ENCODE measurements at regions not wholly inside any gene's neighbourhood (a gene's known extent, or its start where the extent isn't known, plus 50 kb on each side); places are given as distances from the start of the nearest gene placed in this dataset.

DNA sequence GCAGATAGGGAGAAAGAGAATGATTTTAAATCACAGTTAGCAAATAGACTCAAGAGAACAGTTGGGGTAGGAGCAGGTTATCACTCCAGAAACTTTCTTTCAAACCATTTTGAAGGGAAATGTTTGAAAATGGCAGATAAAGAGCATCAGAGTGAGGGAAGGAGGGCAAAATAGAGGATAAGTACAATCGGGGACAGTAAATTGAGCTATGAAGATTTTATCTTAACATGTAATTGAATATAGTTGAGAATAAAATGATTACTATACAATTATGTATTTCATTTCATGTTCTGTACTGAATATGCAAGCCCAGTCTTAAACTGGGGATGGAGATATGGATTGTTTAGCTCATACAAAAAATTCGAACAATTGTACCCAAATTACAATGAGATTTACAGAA is 54.0 kb downstream of the MAP10 start:
- Histone ChIP-seq H3F3A (ENCODE audit: insufficient read depth, low read depth) (no peaks in the 10 kb centered on the region), H3K4me1 (replicated peaks; ENCODE audit: insufficient read depth) (no peaks in the 10 kb centered on the region), H4K20me1 (ENCODE audit: insufficient read depth) (no peaks in the 10 kb centered on the region), H2AFZ (no peak overlapping the region), H3K27me3 (ENCODE audit: insufficient read depth, low read depth) (no peaks in the 10 kb centered on the region; the same call in 1 of the 2 replicates), H3K9me2 (ENCODE audit: insufficient read depth) (no peaks in the 10 kb centered on the region), H3K79me2 (ENCODE audit: low read depth) (no peaks in the 10 kb centered on the region), H3K36me3 (ENCODE audit: low read depth) (no peaks in the 10 kb centered on the region), H3K9me3 (ENCODE audit: insufficient read depth, low read depth) (no peaks in the 10 kb centered on the region), H3K27ac (no peak overlapping the region), H3K4me3 (no peak overlapping the region), H3K4me2 (no peak overlapping the region)
- no peak for DNase-seq
- BruUV-seq (replicated peaks), result no TSS peak
- TF ChIP-seq CTCF (conservative IDR thresholded peaks at IDR 0.05) (no peak), EZH2 (IDR thresholded peaks at IDR 0.05; ENCODE audit: low read depth) (no peak)
- ChIA-PET POLR2A (ENCODE audit: unreplicated experiment) (no interaction called here), CTCF (no interaction called here)
- intact Hi-C loops (cut with micrococcal nuclease; ENCODE audit: unreplicated experiment), result no loop called here

- H3K79me2 ChIP-seq (ENCODE audit: low read depth), result no peaks in the 10 kb centered on the region
- no TSS peak for BruUV-seq (replicated peaks)
- ChIA-PET POLR2A (ENCODE audit: unreplicated experiment) (no interaction called here), CTCF (no interaction called here)
- DNase-seq, result no peak
- no peak overlapping the region for H3K4me2 ChIP-seq
- TF ChIP-seq EZH2 (IDR thresholded peaks at IDR 0.05; ENCODE audit: low read depth), result no peak
- TF ChIP-seq CTCF (conservative IDR thresholded peaks at IDR 0.05), result no peak
- H3K4me3 ChIP-seq, result no peak overlapping the region
- no peaks in the 10 kb centered on the region for H3K9me3 ChIP-seq (ENCODE audit: insufficient read depth, low read depth)
- H3K27ac ChIP-seq, result no peak overlapping the region
- no peaks in the 10 kb centered on the region for H4K20me1 ChIP-seq (ENCODE audit: insufficient read depth)
- intact Hi-C loops (cut with micrococcal nuclease; ENCODE audit: unreplicated experiment), result no loop called here
- H3K4me1 ChIP-seq (replicated peaks; ENCODE audit: insufficient read depth), result no peaks in the 10 kb centered on the region
- no peaks in the 10 kb centered on the region for H3K9me2 ChIP-seq (ENCODE audit: insufficient read depth)
- no peaks in the 10 kb centered on the region; the same call in 1 of the 2 replicates for H3K27me3 ChIP-seq (ENCODE audit: insufficient read depth, low read depth)
- H3K36me3 ChIP-seq (ENCODE audit: low read depth), result no peaks in the 10 kb centered on the region
- H3F3A ChIP-seq (ENCODE audit: insufficient read depth, low read depth), result no peaks in the 10 kb centered on the region
- H2AFZ ChIP-seq, result no peak overlapping the region
Measured at GRCh38 chr1:232861107-232861506, 55.9 kb downstream of the MAP10 start.

GRCh38 chr1:232863544-232864275 is 58.5 kb downstream of the MAP10 start:
- no peak for TF ChIP-seq EZH2 (IDR thresholded peaks at IDR 0.05; ENCODE audit: low read depth)
- TF ChIP-seq CTCF (conservative IDR thresholded peaks at IDR 0.05), result no peak
- Histone ChIP-seq H3K36me3 (ENCODE audit: low read depth) (no peaks in the 10 kb centered on the region), H4K20me1 (ENCODE audit: insufficient read depth) (no peaks in the 10 kb centered on the region), H3F3A (ENCODE audit: insufficient read depth, low read depth) (peaks cover 6% of the 10 kb centered on the region; the same call in 1 of the 2 replicates), H3K9me3 (ENCODE audit: insufficient read depth, low read depth) (no peaks in the 10 kb centered on the region), H3K27me3 (ENCODE audit: insufficient read depth, low read depth) (no peaks in the 10 kb centered on the region; the same call in 1 of the 2 replicates), H3K27ac (no peak overlapping the region), H3K4me3 (no peak overlapping the region), H3K9me2 (ENCODE audit: insufficient read depth) (no peaks in the 10 kb centered on the region), H3K79me2 (ENCODE audit: low read depth) (no peaks in the 10 kb centered on the region), H2AFZ (no peak overlapping the region), H3K4me2 (no peak overlapping the region), H3K4me1 (replicated peaks; ENCODE audit: insufficient read depth) (peaks cover 5% of the 10 kb centered on the region)
- CTCF ChIA-PET, result no interaction called here
- POLR2A ChIA-PET (ENCODE audit: unreplicated experiment), result no interaction called here
- no peak for DNase-seq
- intact Hi-C loops (cut with micrococcal nuclease; ENCODE audit: unreplicated experiment), result no loop called here
- BruUV-seq (replicated peaks), result no TSS peak
